DMS153 treated with DMSO at 0.1 percent for 48 hours (cell line): ENCODE measurements at regions not wholly inside any gene's neighbourhood (a gene's known extent, or its start where the extent isn't known, plus 50 kb on each side); places are given as distances from the start of the nearest gene placed in this dataset.

Experiments
- DNase-seq: peaks from one replicate; lab custom pipeline; 2025; ENCODE audit not compliant: unreplicated experiment; lab: John Stamatoyannopoulos, UW

- DNase-seq: no peak
Measured at GRCh38 chr4:12239897-12240636, 811.4 kb upstream of the HS3ST1 start.

GRCh38 chr4:12231098-12231497, 802.4 kb upstream of the HS3ST1 start:
- no peak for DNase-seq

GRCh38 chr4:12221031-12221430, 792.3 kb upstream of the HS3ST1 start:
- no peak for DNase-seq

GRCh38 chr4:12211636-12212035, 782.9 kb upstream of the HS3ST1 start:
- DNase-seq: no peak

GRCh38 chr4:12207396-12207795, 778.7 kb upstream of the HS3ST1 start:
- no peak for DNase-seq

DNA sequence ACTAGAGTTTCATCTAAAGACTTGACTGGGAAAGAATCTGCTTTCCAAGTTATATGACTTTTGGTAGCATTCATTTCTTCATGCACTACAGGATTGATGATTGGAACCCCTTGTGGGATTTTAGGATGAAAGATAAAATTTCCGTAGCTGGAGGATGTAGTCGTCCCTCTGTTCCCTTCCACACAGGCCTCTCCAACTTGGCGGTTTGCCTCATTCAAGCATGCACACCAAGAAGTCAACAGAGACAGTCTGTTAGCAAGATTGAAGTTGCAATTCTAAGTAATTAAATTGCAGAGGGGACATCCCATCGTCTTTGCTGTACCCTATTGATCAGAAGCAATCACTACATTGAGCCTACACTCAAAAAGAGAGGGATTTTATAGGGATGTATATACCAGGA, 777.4 kb upstream of the HS3ST1 start:
- no peak for DNase-seq

- no peak for DNase-seq
Measured at GRCh38 chr4:12203945-12204344, 775.3 kb upstream of the HS3ST1 start.

DNA sequence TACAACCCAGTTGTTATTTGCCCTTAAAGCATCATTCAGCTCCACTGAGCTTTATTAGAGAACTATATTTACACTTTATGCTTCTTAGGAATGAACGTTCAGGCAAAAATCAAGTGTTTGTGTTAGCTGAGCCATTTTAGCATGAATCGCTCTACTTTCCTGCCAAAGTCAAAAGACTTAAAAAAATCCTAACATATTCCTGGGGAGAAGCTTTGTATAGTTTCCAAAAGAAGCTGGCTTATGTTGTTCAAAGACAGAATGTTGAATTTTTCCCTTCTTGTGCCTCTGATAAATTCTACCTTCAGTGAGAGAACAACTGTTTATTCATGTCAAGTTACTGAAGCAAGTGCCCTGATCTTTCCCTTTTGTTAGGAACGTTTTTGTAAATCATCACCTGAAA, 771.5 kb upstream of the HS3ST1 start:
- DNase-seq: no peak

GRCh38 chr4:12186526-12186925, 757.8 kb upstream of the HS3ST1 start:
- DNase-seq: no peak

DNA sequence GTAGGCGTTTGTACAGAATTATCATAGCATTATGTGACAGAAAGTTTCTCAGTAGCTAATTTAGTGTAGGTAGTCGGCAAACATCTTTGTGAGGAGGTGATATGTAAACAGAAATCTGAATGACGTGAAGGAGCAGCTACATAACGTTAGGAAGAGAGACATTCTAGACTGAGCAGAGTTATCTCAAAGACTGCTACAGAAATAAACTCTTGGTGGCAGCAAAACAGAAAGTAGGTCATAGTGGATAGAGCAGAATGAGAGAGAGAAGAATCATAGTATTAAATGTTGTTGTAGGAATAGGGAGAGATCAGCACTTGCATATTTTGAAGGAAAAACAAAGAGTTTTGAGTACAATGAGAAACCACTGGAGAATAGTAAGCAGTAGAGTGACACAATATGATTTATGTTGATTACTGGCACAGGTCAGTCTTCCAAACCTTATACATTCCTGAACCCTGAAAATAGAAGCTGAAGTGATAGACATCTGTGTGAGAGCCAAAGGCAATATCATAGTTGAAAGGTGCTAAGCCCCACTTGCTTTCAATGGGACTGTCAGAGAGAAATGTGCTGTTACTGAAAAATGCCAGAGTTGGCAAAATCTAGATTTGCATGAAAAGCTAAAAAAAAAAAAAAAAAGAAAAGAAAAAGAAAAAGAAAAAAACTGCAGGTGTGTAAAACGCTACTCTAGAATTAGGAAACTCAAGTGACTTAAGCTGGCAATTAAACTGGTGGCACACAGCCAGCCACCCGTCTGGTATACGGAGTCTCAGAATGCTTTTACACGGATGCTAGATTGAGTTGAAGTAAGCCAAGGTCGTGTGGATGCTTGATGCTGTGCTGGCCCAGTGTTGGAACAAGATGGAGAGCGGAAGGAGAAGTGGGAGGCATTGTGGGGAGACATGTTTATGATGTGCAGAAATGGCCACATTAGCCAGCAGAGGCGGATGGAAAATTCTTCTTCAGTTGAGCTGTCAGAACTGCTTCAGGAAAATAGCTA, 750.2 kb upstream of the HS3ST1 start:
- DNase-seq: no peak

GRCh38 chr4:12177416-12177815, 748.7 kb upstream of the HS3ST1 start:
- no peak for DNase-seq

GRCh38 chr4:12173496-12173895, 744.8 kb upstream of the HS3ST1 start:
- no peak for DNase-seq

DNA sequence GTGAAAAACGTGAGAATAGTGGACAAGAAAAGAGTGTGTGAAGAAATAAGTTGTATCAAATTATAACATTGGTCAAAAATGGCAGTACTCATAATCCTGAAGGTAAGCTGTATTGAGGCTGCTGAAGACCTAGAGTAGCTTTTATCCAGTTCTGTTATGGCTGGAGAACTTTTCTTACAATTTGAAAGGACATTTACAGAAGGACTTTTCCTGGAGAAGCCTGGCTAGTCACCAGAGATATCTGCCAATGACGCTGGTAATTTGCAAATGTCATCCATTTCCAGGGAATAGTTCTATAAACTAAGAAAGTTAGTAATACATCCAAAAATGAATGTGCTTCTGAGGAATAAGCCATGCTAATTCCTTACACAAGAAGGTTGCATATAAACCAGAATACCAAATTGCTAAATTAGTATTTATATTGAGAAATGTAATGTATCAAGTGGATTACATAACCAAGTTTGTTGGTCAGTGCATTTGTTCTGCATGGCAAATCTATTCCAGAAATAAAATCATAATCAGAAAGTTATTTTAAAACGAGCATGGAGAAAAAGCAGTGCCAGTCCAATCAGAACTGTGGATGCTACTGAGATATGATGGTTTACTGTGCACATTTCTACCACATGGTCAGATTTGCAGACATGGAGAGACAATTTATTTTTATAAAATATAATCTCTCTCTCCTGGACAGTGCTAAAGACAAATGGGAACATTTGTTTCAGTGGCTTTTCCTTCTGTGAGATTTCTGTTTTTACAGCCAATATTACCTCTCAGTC, 743.7 kb upstream of the HS3ST1 start:
- no peak for DNase-seq

- DNase-seq: no peak
Measured at GRCh38 chr4:12170308-12170707, 741.6 kb upstream of the HS3ST1 start.

GRCh38 chr4:12165616-12166015, 736.9 kb upstream of the HS3ST1 start:
- no peak for DNase-seq

GRCh38 chr4:12146339-12146738, 717.6 kb upstream of the HS3ST1 start:
- DNase-seq: no peak

DNA sequence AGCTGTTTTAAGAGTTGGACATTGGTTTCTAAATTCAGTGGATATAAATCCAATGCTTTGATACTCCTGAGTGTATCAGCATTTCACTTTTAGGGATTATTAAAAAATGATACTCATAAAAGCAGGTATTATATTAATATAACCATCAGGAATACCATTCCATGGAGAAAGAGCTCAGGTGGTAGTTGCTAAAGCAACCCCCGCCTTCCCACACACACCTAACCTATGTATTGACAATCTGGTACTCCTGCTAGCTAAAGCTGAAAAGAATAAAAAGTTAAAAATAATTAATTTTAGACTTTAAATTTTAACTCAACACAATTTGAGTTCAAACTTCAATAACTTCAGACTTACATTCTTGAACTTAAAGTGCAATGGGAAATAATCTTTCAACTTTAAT, 717.1 kb upstream of the HS3ST1 start:
- DNase-seq: no peak

- DNase-seq: no peak
Measured at GRCh38 chr4:12145106-12145505, 716.4 kb upstream of the HS3ST1 start.

DNA sequence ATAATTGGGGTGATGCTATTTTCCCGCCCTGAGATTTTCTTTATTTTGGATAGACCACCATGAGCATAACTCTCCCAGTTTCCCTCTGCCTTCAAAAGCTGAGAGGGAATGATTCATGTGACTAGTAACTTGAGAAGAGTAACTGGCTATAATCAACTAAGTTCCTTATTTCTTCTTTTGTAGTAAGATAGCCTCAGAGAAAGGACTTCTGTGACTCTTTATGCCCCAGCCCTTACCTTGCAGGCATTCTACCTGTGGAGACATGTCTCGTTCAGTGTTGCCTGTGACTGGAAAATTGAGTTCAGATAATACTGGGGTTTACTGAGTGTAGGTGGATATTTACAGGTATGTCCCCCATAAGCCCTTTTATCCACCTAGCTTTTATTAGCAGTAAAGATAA, 715.4 kb upstream of the HS3ST1 start:
- DNase-seq: no peak

DNA sequence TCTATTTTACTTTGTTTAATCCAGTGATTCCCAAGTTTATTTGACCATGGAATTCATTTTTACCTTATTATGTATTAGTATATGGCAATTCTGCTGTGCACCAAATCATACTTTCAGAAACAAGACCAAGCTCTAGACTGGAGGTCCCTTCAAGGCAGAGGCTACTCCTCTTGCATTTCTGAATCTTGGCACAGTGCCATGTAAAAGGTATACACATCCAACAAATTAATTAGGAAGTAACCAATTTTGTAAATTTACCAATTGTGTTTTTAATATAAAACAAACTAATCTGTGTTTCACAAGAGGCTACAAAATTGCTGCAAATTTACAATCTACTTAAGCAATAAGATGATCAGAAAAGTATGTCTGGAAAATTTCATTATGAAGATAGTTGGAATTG, 712.2 kb upstream of the HS3ST1 start:
- no peak for DNase-seq

GRCh38 chr4:12139296-12139695, 710.6 kb upstream of the HS3ST1 start:
- DNase-seq: no peak
